ENCODE measurements at regions not wholly inside any gene's neighbourhood (a gene's known extent, or its start where the extent isn't known, plus 50 kb on each side); places are given as distances from the start of the nearest gene placed in this dataset.

- H3K36me3 ChIP-seq (ENCODE audit: control insufficient read depth, insufficient read depth, low read length) = no peaks in the 10 kb centered on the region
- H3K4me3 ChIP-seq (ENCODE audit: extremely low read depth, insufficient read depth, low read length, poor library complexity, severe bottlenecking) = no peak overlapping the region
- WGBS, 2 experiments (ENCODE audit: insufficient coverage in 2 of 2) = 100% methylated on average over 2 of the region's 2 CpGs; no CpG with 5 or more reads in 1 of the 2 experiments
- no peak overlapping the region for H3K27ac ChIP-seq (ENCODE audit: low read depth, low read length, severe bottlenecking)
- H3K4me1 ChIP-seq (ENCODE audit: control insufficient read depth, insufficient read depth, low read length, poor library complexity, severe bottlenecking) = peaks cover 10% of the 10 kb centered on the region
- peaks cover 8% of the 10 kb centered on the region for H3K9me3 ChIP-seq (ENCODE audit: control insufficient read depth, low read length)
Measured at GRCh38 chr20:4069751-4070150, 54.4 kb upstream of the RNF24 start.

GRCh38 chr20:4068708-4069107 is 53.4 kb upstream of the RNF24 start:
- peaks cover 8% of the 10 kb centered on the region for H3K9me3 ChIP-seq (ENCODE audit: control insufficient read depth, low read length)
- no peaks in the 10 kb centered on the region for H3K36me3 ChIP-seq (ENCODE audit: control insufficient read depth, insufficient read depth, low read length)
- 85 to 89% methylated on average over 3 of the region's 4 CpGs for WGBS, 2 experiments (ENCODE audit: insufficient coverage in 2 of 2)
- no peak overlapping the region for H3K27ac ChIP-seq (ENCODE audit: low read depth, low read length, severe bottlenecking)
- no peak overlapping the region for H3K4me3 ChIP-seq (ENCODE audit: extremely low read depth, insufficient read depth, low read length, poor library complexity, severe bottlenecking)
- H3K4me1 ChIP-seq (ENCODE audit: control insufficient read depth, insufficient read depth, low read length, poor library complexity, severe bottlenecking) = peaks cover 21% of the 10 kb centered on the region

GRCh38 chr20:4067600-4068261 is 52.4 kb upstream of the RNF24 start:
- peaks cover 8% of the 10 kb centered on the region for H3K9me3 ChIP-seq (ENCODE audit: control insufficient read depth, low read length)
- no peaks in the 10 kb centered on the region for H3K36me3 ChIP-seq (ENCODE audit: control insufficient read depth, insufficient read depth, low read length)
- H3K4me3 ChIP-seq (ENCODE audit: extremely low read depth, insufficient read depth, low read length, poor library complexity, severe bottlenecking) = no peak overlapping the region
- 89 to 98% methylated on average over 7 to 8 of the region's 8 CpGs for WGBS, 2 experiments (ENCODE audit: insufficient coverage in 2 of 2)
- peaks cover 26% of the 10 kb centered on the region for H3K4me1 ChIP-seq (ENCODE audit: control insufficient read depth, insufficient read depth, low read length, poor library complexity, severe bottlenecking)
- H3K27ac ChIP-seq (ENCODE audit: low read depth, low read length, severe bottlenecking) = no peak overlapping the region

GRCh38 chr20:4066551-4066950 is 51.2 kb upstream of the RNF24 start:
- Histone ChIP-seq H3K4me3 (ENCODE audit: extremely low read depth, insufficient read depth, low read length, poor library complexity, severe bottlenecking) (no peak overlapping the region), H3K36me3 (ENCODE audit: control insufficient read depth, insufficient read depth, low read length) (no peaks in the 10 kb centered on the region), H3K27ac (ENCODE audit: low read depth, low read length, severe bottlenecking) (no peak overlapping the region), H3K9me3 (ENCODE audit: control insufficient read depth, low read length) (peaks cover 8% of the 10 kb centered on the region), H3K4me1 (ENCODE audit: control insufficient read depth, insufficient read depth, low read length, poor library complexity, severe bottlenecking) (peaks cover 26% of the 10 kb centered on the region)
- WGBS, 2 experiments (ENCODE audit: insufficient coverage in 2 of 2) = 88 to 93% methylated on average over 4 to 5 of the region's 5 CpGs

GRCh38 chr20:4065391-4065844 is 50.1 kb upstream of the RNF24 start:
- Histone ChIP-seq H3K9me3 (ENCODE audit: control insufficient read depth, low read length) (peaks cover 3% of the 10 kb centered on the region), H3K36me3 (ENCODE audit: control insufficient read depth, insufficient read depth, low read length) (no peaks in the 10 kb centered on the region), H3K27ac (ENCODE audit: low read depth, low read length, severe bottlenecking) (no peak overlapping the region), H3K4me1 (ENCODE audit: control insufficient read depth, insufficient read depth, low read length, poor library complexity, severe bottlenecking) (peaks cover 26% of the 10 kb centered on the region), H3K4me3 (ENCODE audit: extremely low read depth, insufficient read depth, low read length, poor library complexity, severe bottlenecking) (no peak overlapping the region)
- WGBS, 2 experiments (ENCODE audit: insufficient coverage in 2 of 2) = 100% methylated on average over 1 of the region's 2 CpGs

Measured in mesodermal cell (in vitro differentiated cells).